ENCODE measurements at regions not wholly inside any gene's neighbourhood (a gene's known extent, or its start where the extent isn't known, plus 50 kb on each side); places are given as distances from the start of the nearest gene placed in this dataset.
"Not testable (repeated sequence)": the region's sequence is repeated elsewhere in the genome, so short reads cannot be mapped to it uniquely, and the experiment has no call there.

DNA sequence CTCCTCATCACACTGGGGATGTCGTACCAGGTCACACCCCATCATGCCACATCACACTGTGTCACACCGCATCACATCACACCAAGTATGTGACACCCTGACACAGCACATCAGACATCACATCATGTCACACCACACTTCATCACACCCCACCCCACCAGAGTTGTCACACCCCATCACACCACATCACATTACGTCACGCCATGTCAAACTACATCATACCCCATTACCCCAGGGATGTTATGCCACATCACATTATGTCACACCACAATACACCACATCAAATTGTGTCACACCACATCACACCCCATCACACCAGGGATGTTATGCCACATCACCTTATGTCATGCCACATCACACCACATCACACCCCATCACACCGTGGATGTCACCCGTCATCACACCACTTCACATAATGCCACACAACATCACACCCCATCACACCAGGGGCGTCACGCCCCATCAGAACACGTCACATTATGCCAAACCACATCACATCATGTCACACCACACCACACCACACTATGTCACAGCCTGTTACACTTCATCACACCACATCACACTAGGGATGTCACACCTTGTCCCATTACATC lies 133.6 kb downstream of the TMEM121 start:
- TF ChIP-seq, protein P1, sequence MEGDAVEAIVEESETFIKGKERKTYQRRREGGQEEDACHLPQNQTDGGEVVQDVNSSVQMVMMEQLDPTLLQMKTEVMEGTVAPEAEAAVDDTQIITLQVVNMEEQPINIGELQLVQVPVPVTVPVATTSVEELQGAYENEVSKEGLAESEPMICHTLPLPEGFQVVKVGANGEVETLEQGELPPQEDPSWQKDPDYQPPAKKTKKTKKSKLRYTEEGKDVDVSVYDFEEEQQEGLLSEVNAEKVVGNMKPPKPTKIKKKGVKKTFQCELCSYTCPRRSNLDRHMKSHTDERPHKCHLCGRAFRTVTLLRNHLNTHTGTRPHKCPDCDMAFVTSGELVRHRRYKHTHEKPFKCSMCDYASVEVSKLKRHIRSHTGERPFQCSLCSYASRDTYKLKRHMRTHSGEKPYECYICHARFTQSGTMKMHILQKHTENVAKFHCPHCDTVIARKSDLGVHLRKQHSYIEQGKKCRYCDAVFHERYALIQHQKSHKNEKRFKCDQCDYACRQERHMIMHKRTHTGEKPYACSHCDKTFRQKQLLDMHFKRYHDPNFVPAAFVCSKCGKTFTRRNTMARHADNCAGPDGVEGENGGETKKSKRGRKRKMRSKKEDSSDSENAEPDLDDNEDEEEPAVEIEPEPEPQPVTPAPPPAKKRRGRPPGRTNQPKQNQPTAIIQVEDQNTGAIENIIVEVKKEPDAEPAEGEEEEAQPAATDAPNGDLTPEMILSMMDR (IDR thresholded peaks at IDR 0.05), result no peak
- no peak for TF ChIP-seq EP300 (IDR thresholded peaks at IDR 0.05; ENCODE audit: low read depth)
- TF ChIP-seq POLR2A (IDR thresholded peaks at IDR 0.05), result no peak
- TF ChIP-seq POLR2AphosphoS5 (IDR thresholded peaks at IDR 0.05), result no peak
- no peak for DNase-seq
- no peaks in the 10 kb centered on the region for H3K36me3 ChIP-seq
- H3K4me3 ChIP-seq, result no peak overlapping the region
- WGBS, 2 donors (ENCODE audit: low coverage in 1 of 2), result 76 to 93% methylated on average over 9 of the region's 9 CpGs
- H3K27me3 ChIP-seq, result no peaks in the 10 kb centered on the region
- intact Hi-C loops (cut with DNase I; ENCODE audit: low total_unique reads) (no loop called here), in situ Hi-C loops (cut with MboI; ENCODE audit: low pct_ligation_motif_present in 1 of 4, low pct_unique_long_range_greater_than_20kb in 1 of 4, low sequenced_read_pairs in 3 of 4) (no loop called here)
- H3K4me1 ChIP-seq, result no peaks in the 10 kb centered on the region
- peaks cover 0 to 3% of the 10 kb centered on the region in 2 donors for H3K9me3 ChIP-seq
- no peak overlapping the region for H3K27ac ChIP-seq

DNA sequence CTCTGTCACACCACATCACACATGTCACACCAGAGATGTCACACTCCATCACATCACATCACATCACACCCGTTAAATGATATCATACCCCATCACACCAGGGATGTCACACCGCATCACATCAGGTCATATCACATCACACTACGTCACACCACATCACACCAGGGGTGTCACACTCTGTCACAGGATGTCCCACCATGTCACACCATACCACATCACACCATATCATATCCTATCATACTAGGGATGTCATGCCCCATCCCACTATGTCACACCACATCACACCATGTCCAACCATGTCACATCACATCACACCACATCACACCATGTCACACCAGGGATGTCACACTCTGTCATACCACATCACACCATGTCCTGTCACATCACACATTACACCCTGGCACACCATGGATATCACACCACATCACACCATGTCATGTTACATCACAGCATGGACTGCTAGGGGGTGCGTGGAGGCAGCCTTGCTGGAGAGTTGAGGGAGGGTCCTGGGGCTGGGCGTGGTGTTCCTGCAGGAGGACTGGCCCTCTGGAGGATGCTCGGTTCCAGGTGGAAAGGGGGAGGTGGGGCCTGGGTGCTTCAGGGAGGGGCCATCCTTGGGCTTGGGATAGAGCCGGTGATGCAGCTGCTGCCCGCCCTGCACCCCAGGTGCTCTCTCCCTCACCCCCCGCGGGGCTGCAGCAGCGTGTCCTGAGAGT lies 134.6 kb downstream of the TMEM121 start:
- no peak for TF ChIP-seq EP300 (IDR thresholded peaks at IDR 0.05; ENCODE audit: low read depth)
- TF ChIP-seq, protein P1 (IDR thresholded peaks at IDR 0.05), result no peak
- no peak for TF ChIP-seq POLR2AphosphoS5 (IDR thresholded peaks at IDR 0.05)
- no peak for TF ChIP-seq POLR2A (IDR thresholded peaks at IDR 0.05)
- H3K36me3 ChIP-seq, result no peaks in the 10 kb centered on the region
- H3K4me1 ChIP-seq, result no peaks in the 10 kb centered on the region
- no peak for DNase-seq
- whole genome bisulfite sequencing, 2 donors (ENCODE audit: low coverage in 1 of 2), result 89 to 100% methylated on average over 2 to 6 of the region's 11 CpGs
- H3K9me3 ChIP-seq, result peaks cover 0 to 3% of the 10 kb centered on the region in 2 donors
- in situ Hi-C loops (cut with MboI; ENCODE audit: low pct_ligation_motif_present in 1 of 4, low pct_unique_long_range_greater_than_20kb in 1 of 4, low sequenced_read_pairs in 3 of 4) (no loop called here), intact Hi-C loops (cut with DNase I; ENCODE audit: low total_unique reads) (no loop called here)
- H3K4me3 ChIP-seq, result no peak overlapping the region
- no peak overlapping the region for H3K27ac ChIP-seq
- H3K27me3 ChIP-seq, result no peaks in the 10 kb centered on the region

DNA sequence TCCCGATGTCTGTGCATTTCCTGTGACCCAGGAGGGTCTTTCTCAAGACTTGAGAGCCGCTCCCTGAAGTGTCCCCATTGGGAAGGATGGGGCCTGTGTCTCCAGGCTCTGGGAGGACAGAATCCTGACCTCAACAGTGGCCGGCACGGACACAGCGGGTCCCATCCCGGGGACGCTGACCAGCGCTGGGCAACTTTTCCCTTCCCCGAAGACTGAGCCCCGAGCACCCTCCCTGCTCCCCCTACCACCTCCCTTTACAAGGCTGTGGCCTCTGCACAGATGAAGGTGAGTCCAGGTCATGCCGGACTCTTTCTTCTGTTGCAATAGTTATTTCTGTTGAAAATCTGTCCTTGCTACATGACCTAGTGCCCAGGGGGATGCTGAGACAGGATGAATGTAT lies 135.7 kb downstream of the TMEM121 start:
- H3K27ac ChIP-seq; H3K27me3 ChIP-seq; H3K4me1 ChIP-seq; in situ Hi-C loops (cut with MboI; ENCODE audit: low pct_ligation_motif_present in 1 of 4, low pct_unique_long_range_greater_than_20kb in 1 of 4, low sequenced_read_pairs in 3 of 4); DNase-seq; H3K4me3 ChIP-seq; H3K9me3 ChIP-seq; intact Hi-C loops (cut with DNase I; ENCODE audit: low total_unique reads); H3K36me3 ChIP-seq: not testable (repeated sequence)
- 75 to 87% methylated on average over 10 to 11 of the region's 11 CpGs for WGBS, 2 donors (ENCODE audit: low coverage in 1 of 2)

DNA sequence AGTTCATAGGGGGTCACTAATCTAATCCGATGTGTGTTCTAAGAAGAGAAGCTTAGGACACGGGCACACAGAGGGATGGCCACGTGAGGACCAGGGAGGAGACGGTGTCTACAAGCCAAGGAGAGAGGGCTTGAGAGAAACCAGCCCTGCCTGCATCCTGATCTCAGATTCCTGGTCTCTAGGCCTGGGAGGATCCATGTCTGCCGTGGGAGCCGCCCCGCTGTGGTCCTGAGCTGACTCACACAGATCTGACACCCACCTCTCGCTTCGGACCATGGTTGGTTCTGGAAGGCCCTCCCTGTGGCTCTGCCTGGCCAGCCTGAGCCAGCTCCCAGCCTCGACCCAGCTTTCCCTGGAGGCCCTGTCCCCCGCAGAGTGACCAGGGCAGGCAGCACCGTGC lies 136.2 kb downstream of the TMEM121 start:
- WGBS, 2 donors (ENCODE audit: low coverage in 1 of 2), result 84% methylated on average over 9 of the region's 12 CpGs; no CpG with 5 or more reads in 1 of the 2 donors
- H3K9me3 ChIP-seq; in situ Hi-C loops (cut with MboI; ENCODE audit: low pct_ligation_motif_present in 1 of 4, low pct_unique_long_range_greater_than_20kb in 1 of 4, low sequenced_read_pairs in 3 of 4); H3K27me3 ChIP-seq; intact Hi-C loops (cut with DNase I; ENCODE audit: low total_unique reads); H3K4me3 ChIP-seq; DNase-seq; H3K36me3 ChIP-seq; H3K4me1 ChIP-seq; H3K27ac ChIP-seq: not testable (repeated sequence)

DNA sequence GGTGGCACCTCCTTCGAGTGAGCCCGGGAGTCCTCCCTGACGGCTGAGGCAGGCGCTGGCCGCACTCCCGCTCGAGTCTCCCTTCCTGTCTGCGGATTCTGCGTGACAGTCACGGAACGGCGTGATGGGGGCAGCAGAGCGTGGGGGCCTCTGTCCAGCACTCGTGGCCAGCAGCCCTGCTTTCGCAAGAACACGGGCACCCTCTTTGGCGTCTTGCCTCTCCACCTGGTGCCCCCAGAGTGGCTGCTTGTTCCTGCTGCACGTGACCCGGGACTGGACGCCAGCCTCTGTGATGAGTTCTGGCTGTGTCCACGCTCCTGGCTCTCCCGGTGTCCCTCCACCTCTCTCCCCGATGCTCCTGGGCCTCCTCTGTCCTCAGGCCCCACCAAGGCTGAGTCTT lies 136.9 kb downstream of the TMEM121 start:
- WGBS, 2 donors (ENCODE audit: low coverage in 1 of 2), result 51% methylated on average over 2 of the region's 23 CpGs; no CpG with 5 or more reads in 1 of the 2 donors
- H3K27ac ChIP-seq; H3K27me3 ChIP-seq; H3K36me3 ChIP-seq; H3K4me1 ChIP-seq; in situ Hi-C loops (cut with MboI; ENCODE audit: low pct_ligation_motif_present in 1 of 4, low pct_unique_long_range_greater_than_20kb in 1 of 4, low sequenced_read_pairs in 3 of 4); DNase-seq; H3K9me3 ChIP-seq; intact Hi-C loops (cut with DNase I; ENCODE audit: low total_unique reads); H3K4me3 ChIP-seq: not testable (repeated sequence)

DNA sequence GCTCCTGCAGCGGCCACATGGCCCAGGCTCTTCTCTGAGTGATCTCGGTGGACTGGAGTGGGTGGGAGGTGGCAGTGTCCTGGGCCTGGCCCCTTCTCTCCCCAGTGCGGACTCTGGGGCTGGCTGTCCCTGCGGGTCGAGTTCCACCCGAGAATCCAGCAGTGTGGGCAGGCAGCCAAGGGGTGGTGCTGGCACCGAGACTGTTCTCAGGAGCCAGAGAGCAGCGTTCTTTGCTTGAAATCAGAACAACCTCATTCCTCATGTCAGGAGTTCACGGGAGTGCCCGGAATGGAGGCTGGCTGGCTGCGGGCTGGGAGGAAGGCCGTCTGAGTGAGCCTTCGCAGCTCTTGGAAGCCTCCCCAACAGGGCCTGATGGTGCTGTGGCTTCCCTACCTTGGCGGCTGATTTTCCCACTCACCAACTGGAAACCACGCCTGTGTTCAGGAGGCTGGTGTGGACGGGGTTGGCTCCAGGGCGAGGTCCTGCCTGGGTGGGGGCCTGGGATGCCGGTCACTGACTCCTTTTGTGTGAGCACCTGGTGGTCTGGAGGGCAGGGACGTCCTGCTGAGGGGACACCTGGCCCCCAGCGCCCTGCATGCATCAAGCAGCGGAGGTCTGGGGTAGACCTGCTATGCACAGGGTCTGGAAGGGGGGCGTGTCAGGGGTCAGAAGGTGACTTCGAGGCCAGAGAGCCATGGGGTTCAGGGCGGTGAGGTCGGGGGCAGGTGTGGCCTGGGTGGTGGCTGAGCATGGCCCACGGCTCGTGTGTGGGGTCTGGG lies 137.6 kb downstream of the TMEM121 start:
- H3K4me1 ChIP-seq; H3K4me3 ChIP-seq; H3K9me3 ChIP-seq; H3K27me3 ChIP-seq; H3K36me3 ChIP-seq; intact Hi-C loops (cut with DNase I; ENCODE audit: low total_unique reads); DNase-seq; in situ Hi-C loops (cut with MboI; ENCODE audit: low pct_ligation_motif_present in 1 of 4, low pct_unique_long_range_greater_than_20kb in 1 of 4, low sequenced_read_pairs in 3 of 4); H3K27ac ChIP-seq: not testable (repeated sequence)
- WGBS, 2 donors (ENCODE audit: low coverage in 1 of 2), result 68% methylated on average over 19 of the region's 27 CpGs; no CpG with 5 or more reads in 1 of the 2 donors
